Chondrocyte (in vitro differentiated cells): ENCODE measurements at regions not wholly inside any gene's neighbourhood (a gene's known extent, or its start where the extent isn't known, plus 50 kb on each side); places are given as distances from the start of the nearest gene placed in this dataset.

ENCODE experiments used
- DNase-seq: peaks from one replicate; pipeline ENCODE4 v3.0.0; 2021; ENCODE audit warnings: mixed read lengths, low spot score
- H3K27ac Mint-ChIP-seq: one replicate; pipeline ENCODE4 v1.8.0; 2021; ENCODE audit warnings: mild to moderate bottlenecking, moderate library complexity, mixed read lengths; ENCODE audit not compliant: unreplicated experiment
- H3K27me3 Mint-ChIP-seq: 2 replicates; pipeline ENCODE4 v1.8.0; 2021; ENCODE audit warnings: low read depth, mixed read lengths
- H3K36me3 Mint-ChIP-seq: 2 replicates; pipeline ENCODE4 v1.8.0; 2021; ENCODE audit warnings: low read depth, mixed read lengths
- H3K4me1 Mint-ChIP-seq: 2 replicates; pipeline ENCODE4 v1.8.0; 2021; ENCODE audit warnings: low read depth, mild to moderate bottlenecking, mixed read lengths
- H3K4me3 Mint-ChIP-seq: one replicate; pipeline ENCODE4 v1.8.0; 2021; ENCODE audit warnings: mild to moderate bottlenecking, moderate library complexity, mixed read lengths; ENCODE audit not compliant: unreplicated experiment
- H3K9me3 Mint-ChIP-seq: 2 replicates; pipeline ENCODE4 v1.8.0; 2021; ENCODE audit warnings: low read depth, mixed read lengths
- TF ChIP-seq, protein P1 (sequence below): fragments of 200-600 bp; sonication (generic); IDR thresholded peaks from 2 replicates; pipeline ENCODE4 v1.5.0; 2021; ENCODE audit warnings: antibody characterized with exemption, mild to moderate bottlenecking, moderate library complexity

DNA sequence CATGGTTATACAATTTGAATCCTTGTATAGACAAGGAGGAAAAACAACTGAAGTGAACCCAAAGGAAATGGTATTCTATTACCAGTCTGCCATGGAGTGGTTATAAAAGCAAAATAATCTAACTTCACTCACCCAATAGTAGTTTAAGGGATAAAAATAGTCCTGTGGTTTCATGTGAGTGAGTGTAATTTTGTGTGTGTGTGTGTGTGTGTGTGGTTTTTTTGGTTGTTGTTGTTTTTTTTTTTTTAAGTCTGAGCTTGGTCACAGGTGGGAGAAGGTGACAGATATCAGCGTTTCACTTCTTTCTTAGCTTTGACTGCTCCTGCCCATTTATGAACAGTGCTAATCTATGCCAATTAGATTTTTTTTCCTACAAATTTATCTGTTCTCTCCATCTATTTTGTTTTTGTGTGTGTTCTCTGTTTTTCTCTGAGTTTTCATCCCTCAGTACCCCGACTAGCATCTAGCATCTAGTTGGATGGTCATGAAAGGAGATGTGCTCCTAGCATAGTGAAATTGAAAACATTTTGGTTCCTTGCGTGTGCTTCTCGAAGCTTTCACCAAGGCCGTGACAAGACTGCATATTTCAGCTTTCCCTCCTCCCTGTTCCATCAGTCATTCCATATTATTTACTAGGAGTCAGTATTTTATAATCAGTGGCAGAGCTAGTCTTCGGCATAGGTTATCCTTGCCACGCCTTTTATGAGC lies 200.1 kb upstream of the DTNA start:
- no peak for DNase-seq
- Mint-ChIP-seq H3K9me3 (no peaks in the 10 kb centered on the region), H3K27ac (no peak overlapping the region), H3K4me1 (no peaks in the 10 kb centered on the region), H3K4me3 (no peak overlapping the region), H3K27me3 (peaks cover 12% of the 10 kb centered on the region), H3K36me3 (no peaks in the 10 kb centered on the region)
- TF ChIP-seq, protein P1, sequence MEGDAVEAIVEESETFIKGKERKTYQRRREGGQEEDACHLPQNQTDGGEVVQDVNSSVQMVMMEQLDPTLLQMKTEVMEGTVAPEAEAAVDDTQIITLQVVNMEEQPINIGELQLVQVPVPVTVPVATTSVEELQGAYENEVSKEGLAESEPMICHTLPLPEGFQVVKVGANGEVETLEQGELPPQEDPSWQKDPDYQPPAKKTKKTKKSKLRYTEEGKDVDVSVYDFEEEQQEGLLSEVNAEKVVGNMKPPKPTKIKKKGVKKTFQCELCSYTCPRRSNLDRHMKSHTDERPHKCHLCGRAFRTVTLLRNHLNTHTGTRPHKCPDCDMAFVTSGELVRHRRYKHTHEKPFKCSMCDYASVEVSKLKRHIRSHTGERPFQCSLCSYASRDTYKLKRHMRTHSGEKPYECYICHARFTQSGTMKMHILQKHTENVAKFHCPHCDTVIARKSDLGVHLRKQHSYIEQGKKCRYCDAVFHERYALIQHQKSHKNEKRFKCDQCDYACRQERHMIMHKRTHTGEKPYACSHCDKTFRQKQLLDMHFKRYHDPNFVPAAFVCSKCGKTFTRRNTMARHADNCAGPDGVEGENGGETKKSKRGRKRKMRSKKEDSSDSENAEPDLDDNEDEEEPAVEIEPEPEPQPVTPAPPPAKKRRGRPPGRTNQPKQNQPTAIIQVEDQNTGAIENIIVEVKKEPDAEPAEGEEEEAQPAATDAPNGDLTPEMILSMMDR, result no peak

DNA sequence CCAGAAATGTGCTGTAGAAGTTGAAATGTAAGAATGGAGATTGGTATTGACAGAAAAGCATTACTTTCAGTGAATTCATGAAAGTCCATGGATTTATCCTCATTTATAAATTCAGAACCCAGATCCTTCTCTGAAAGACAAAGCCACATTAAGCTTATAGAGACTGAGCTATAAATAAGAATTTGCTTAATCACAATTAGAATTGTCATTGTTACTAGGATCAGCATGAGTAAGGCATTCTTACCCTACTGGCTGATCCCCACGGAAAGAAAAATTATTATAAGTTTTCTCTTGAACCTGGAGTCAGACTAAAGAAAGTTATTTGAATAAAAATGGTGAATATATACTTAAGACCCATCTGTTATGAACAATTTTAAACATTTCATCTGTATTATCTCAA lies 199.2 kb upstream of the DTNA start:
- H3K36me3 Mint-ChIP-seq, result no peaks in the 10 kb centered on the region
- H3K27me3 Mint-ChIP-seq, result peaks cover 10% of the 10 kb centered on the region
- no peak for DNase-seq
- H3K27ac Mint-ChIP-seq, result no peak overlapping the region
- peaks cover 3% of the 10 kb centered on the region for H3K9me3 Mint-ChIP-seq
- no peak overlapping the region for H3K4me3 Mint-ChIP-seq
- no peaks in the 10 kb centered on the region for H3K4me1 Mint-ChIP-seq
- TF ChIP-seq, protein P1, result no peak

DNA sequence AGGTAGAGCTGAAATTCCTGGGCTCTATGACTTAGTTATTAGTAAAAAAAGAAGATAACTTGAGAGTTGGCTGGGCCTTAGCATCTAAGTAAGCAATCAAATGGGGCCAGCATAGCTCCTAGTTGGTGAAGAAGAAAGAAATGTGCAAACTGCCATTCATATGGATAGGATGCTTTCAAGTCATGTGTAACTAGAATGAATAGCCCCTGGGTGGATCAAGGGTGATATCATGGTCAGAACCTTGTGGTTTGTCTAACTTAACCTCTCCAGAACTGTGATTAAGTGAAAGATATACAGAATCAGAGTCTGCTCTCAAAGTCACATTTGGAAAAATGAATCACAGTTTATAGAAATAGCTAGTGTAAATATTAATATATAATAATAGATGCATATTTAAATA lies 198.7 kb upstream of the DTNA start:
- Mint-ChIP-seq H3K9me3 (peaks cover 8% of the 10 kb centered on the region), H3K36me3 (no peaks in the 10 kb centered on the region), H3K27me3 (peaks cover 8% of the 10 kb centered on the region), H3K4me1 (no peaks in the 10 kb centered on the region), H3K4me3 (no peak overlapping the region), H3K27ac (no peak overlapping the region)
- DNase-seq, result no peak
- TF ChIP-seq, protein P1, result no peak

DNA sequence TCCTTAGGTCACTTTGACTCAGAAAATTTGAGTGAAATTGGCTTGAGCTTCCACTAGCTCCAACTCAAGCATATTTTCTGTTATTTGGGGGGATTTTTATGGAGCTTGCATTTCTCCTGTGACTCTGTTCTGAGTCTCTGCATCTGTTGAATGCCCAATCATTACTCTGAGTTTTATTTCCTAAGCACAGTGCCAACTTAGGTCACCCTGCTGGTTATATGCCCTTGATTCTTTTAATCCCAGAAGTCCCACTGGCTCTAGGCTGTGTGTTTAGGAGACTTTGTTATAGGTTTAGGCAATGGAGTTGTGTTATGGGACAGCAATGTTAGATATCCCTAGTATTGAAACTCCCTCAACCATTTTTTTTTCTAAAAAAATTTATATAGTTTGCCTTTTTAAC lies 198.2 kb upstream of the DTNA start:
- H3K27ac Mint-ChIP-seq, result no peak overlapping the region
- no peak for DNase-seq
- H3K4me1 Mint-ChIP-seq, result no peaks in the 10 kb centered on the region
- H3K9me3 Mint-ChIP-seq, result peaks cover 11% of the 10 kb centered on the region
- peaks cover 6% of the 10 kb centered on the region for H3K27me3 Mint-ChIP-seq
- H3K36me3 Mint-ChIP-seq, result no peaks in the 10 kb centered on the region
- TF ChIP-seq, protein P1, result no peak
- H3K4me3 Mint-ChIP-seq, result no peak overlapping the region

DNA sequence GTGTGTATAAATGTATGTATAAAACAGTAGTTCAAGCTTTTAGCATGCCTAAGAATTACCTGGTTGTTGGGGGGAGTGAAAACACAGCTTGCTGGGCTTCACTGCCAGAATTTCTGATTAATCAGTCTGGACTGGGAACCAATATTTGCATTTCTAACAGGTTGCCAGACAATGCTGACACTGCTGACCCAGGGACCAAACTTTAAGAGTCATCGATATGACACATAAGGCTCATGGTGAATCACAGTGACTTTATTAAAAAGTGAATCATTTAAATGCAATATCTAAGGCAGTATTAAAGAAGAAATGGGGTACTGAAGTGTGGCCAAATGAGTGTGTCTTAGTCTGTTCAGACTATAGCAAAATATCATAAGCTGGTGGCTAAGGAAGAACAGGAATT lies 195.9 kb upstream of the DTNA start:
- no peak overlapping the region for H3K4me3 Mint-ChIP-seq
- peaks cover 6% of the 10 kb centered on the region for H3K27me3 Mint-ChIP-seq
- H3K27ac Mint-ChIP-seq, result no peak overlapping the region
- no peaks in the 10 kb centered on the region for H3K4me1 Mint-ChIP-seq
- DNase-seq, result no peak
- no peaks in the 10 kb centered on the region for H3K36me3 Mint-ChIP-seq
- TF ChIP-seq, protein P1, result no peak
- peaks cover 11% of the 10 kb centered on the region for H3K9me3 Mint-ChIP-seq
